LNCAP (cell line): ENCODE measurements at regions not wholly inside any gene's neighbourhood (a gene's known extent, or its start where the extent isn't known, plus 50 kb on each side); places are given as distances from the start of the nearest gene placed in this dataset.

ENCODE experiments used
- TF ChIP-seq, protein P1 (sequence below): fragments of 450-650 bp; IDR thresholded peaks from 2 replicates; pipeline ENCODE4 v1.5.1; 2017; ENCODE audit warnings: mild to moderate bottlenecking

DNA sequence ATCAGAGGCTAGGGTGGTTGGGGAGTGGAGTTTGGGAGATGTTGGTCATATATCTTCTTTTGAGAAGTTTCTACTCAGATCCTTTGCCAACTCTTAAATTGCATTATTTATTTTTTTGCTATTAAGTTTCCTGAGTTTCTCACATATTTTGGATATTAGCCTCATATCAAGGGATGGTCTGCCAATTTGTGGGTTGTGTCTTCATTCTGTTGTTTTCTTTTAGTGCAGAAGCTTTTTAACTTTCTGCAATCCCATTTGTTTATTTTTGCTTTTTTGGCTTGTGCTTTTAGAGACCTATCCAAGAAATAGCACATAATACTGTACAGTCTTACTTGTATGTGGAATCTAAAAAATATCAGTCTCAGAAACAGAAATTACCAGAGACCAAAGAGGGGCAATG is 509.2 kb upstream of the HS3ST1 start:
- TF ChIP-seq, protein P1, sequence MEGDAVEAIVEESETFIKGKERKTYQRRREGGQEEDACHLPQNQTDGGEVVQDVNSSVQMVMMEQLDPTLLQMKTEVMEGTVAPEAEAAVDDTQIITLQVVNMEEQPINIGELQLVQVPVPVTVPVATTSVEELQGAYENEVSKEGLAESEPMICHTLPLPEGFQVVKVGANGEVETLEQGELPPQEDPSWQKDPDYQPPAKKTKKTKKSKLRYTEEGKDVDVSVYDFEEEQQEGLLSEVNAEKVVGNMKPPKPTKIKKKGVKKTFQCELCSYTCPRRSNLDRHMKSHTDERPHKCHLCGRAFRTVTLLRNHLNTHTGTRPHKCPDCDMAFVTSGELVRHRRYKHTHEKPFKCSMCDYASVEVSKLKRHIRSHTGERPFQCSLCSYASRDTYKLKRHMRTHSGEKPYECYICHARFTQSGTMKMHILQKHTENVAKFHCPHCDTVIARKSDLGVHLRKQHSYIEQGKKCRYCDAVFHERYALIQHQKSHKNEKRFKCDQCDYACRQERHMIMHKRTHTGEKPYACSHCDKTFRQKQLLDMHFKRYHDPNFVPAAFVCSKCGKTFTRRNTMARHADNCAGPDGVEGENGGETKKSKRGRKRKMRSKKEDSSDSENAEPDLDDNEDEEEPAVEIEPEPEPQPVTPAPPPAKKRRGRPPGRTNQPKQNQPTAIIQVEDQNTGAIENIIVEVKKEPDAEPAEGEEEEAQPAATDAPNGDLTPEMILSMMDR = no peak

DNA sequence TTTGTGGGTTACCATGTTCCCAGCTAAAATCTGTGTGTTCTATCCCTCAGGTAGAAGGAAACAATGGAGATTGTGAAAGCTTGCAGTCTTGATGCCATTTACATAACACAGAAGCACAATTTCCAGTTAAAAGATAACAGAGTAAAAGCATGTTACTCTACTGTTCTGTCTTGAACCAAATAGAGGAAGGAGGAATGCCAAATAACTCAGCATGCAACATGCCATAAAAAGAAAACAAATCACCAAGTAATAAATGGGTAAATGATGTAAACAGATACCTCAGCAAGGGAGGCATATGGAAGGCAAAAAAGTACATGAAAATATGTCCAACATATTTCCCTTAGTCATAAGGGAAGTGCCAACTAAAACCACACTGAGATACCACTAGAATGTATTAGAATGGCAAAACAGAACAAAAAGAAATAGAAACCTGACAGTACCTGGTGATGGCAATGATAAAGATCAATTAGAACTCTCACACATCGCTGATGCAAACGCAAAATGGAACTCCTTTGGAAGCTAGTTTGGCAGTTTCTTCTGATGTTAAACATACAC is 502.6 kb upstream of the HS3ST1 start:
- TF ChIP-seq, protein P1 = no peak

DNA sequence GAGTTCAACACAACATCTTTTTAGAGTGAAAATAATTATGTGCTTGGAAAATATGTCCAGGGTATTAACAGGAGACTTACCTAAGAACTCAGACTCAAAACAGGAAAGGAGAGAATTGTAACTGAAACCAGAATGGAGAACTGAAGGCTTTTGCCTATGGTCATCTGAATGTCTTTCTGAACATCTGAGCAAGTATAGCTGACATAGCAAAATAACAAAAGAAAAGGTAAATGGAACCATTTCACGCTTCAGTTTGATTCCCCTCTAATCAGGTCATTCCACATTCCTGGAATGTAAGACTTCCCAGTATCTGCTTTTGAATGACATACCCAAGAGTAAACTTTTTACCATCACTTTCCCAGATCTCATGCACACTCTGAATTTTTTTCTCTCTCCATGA is 500.4 kb upstream of the HS3ST1 start:
- TF ChIP-seq, protein P1 = no peak

DNA sequence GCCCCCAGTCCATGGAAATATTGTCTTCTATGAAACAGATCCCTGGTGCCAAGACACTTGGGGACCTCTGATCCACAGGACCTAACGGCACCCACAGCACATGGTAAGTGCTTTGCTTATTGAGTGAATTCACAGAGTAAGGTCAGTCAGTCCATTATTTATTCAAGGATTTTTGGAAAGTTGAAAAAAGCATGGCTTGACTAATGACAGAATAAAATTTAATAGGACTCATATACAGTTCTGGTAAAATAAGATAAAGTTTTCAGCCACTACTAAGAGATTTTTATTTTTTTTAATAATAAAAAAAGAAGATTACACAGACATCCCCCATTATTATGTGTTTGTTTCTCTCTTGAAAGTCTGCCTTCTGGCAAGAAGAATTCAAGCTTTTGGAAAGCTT is 490.6 kb upstream of the HS3ST1 start:
- TF ChIP-seq, protein P1 = no peak

DNA sequence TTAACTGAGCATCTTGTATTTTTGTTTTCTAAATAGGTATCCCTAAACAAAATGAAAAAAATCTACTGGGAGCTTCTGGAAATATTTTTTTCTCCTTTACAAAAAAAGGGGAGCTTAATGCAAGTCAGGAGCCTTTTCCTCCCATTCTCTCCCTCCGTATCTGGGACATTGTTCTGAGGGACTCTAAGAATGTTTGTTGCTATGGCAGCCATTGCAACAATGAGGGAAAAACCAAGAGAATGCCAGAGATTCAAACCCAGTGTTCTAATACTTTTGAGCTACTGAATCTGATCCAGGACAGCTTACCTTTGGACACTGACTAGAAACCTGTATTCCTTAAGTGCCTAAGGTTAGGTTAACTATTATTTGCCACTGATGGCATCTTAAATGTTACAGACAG is 485.7 kb upstream of the HS3ST1 start:
- TF ChIP-seq, protein P1 = no peak

DNA sequence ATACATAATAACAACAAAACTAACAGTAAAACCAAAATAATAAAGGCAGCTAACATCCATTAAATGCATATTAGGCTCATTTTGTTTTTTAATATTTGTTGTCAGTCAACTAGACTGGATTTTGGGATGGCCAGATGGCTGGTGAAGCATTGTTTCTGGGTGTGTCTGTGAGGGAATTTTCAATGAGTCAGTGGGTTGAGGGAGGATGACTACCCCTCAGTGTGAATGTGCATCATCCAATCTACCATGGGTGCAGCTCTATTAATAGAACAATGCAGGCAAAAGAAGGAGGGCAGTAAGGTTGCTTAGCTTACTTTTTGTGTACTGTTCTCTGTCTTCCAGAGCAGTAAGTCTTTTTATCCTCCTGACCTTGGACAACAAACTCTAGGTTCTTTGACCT is 484.2 kb upstream of the HS3ST1 start:
- TF ChIP-seq, protein P1 = no peak

DNA sequence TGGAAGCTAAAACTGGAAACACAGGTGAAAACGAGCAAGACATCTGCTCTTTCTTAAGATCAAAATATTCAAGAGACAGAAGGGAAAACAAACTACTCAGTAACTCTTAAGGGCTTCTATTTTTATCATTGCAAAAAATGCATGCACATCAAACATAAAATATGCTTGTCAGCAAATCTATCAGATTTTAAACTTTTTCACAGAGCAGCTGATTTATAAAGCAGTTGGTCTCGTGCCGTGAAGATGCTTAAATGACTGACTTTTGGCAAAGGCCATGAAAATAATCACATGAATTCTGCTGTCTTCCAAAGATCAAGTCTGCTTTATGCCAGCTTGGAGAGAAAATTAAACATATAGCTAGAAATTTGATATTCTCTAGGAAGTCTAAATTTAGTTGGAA is 482.1 kb upstream of the HS3ST1 start:
- TF ChIP-seq, protein P1 = no peak

DNA sequence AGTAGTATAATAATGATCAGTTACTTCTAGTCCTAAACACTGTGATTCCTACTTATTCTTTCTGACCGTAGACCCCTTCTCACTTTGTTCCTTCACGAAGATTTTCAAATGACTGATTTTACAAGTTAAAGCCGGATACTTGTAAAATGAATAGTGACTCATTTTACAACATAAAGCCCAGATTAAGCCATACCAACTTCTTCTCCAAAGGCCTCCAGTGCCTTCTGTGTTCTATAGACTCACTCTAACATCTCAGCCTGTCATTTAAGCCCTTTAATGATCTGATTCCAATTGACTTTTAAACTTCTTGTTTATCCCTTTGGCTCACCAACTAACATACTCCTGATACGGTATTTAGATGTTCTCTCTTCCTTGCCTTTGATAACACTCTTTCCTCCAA is 480.0 kb upstream of the HS3ST1 start:
- TF ChIP-seq, protein P1 = no peak
